Stimulated activated CD8-positive, alpha-beta memory T cell treated with anti-CD3 and anti-CD28 coated beads, Interleukin-4, amount 100 ng/mL, for 4 hours (primary cell): ENCODE measurements at regions not wholly inside any gene's neighbourhood (a gene's known extent, or its start where the extent isn't known, plus 50 kb on each side); places are given as distances from the start of the nearest gene placed in this dataset.

ENCODE experiments used
- DNase-seq, 2 donors: peaks; one replicate each; pipeline ENCODE4 v3.0.0-alpha.2; 2020; ENCODE audit warnings: low read depth in 2 of 2, low spot score in 1 of 2

GRCh38 chr12:132408626-132409494, 79.5 kb upstream of the GALNT9 start:
- DNase-seq = no peak

GRCh38 chr12:132407992-132408391, 78.6 kb upstream of the GALNT9 start:
- DNase-seq = no peak

GRCh38 chr12:132407451-132407961, 78.1 kb upstream of the GALNT9 start:
- no peak for DNase-seq

- no peak for DNase-seq
Measured at GRCh38 chr12:132406493-132407450, 77.4 kb upstream of the GALNT9 start.

GRCh38 chr12:132405742-132406251, 76.4 kb upstream of the GALNT9 start:
- DNase-seq = no peak

- no peak for DNase-seq
Measured at GRCh38 chr12:132404951-132405741, 75.8 kb upstream of the GALNT9 start.

- DNase-seq = no peak
Measured at GRCh38 chr12:132404435-132404855, 75.1 kb upstream of the GALNT9 start.

- no peak for DNase-seq
Measured at GRCh38 chr12:132403636-132404434, 74.4 kb upstream of the GALNT9 start.

GRCh38 chr12:132402831-132403416, 73.5 kb upstream of the GALNT9 start:
- no peak for DNase-seq

- DNase-seq = no peak
Measured at GRCh38 chr12:132401982-132402381, 72.6 kb upstream of the GALNT9 start.

GRCh38 chr12:132400011-132400641, 70.7 kb upstream of the GALNT9 start:
- no peak for DNase-seq

GRCh38 chr12:132399092-132400010, 70.0 kb upstream of the GALNT9 start:
- no peak for DNase-seq

GRCh38 chr12:132398386-132398991, 69.1 kb upstream of the GALNT9 start:
- no peak for DNase-seq

- no peak for DNase-seq
Measured at GRCh38 chr12:132397934-132398385, 68.6 kb upstream of the GALNT9 start.

GRCh38 chr12:132397152-132397933, 68.0 kb upstream of the GALNT9 start:
- DNase-seq = no peak

- DNase-seq = no peak
Measured at GRCh38 chr12:132396657-132397056, 67.3 kb upstream of the GALNT9 start.

- no peak for DNase-seq
Measured at GRCh38 chr12:132395908-132396305, 66.5 kb upstream of the GALNT9 start.
